Breast epithelium (tissue), 4 donors: ENCODE measurements at regions not wholly inside any gene's neighbourhood (a gene's known extent, or its start where the extent isn't known, plus 50 kb on each side); places are given as distances from the start of the nearest gene placed in this dataset.

Experiments used
- DNase-seq, 2 donors: peaks; one replicate each; pipeline ENCODE4 v3.0.0-alpha.2; 2019; ENCODE audit warnings: low spot score in 2 of 2
- H3K27ac ChIP-seq, 2 donors: fragments of 200-600 bp; sonication (generic) in 1 of 2; one replicate each; pipeline ENCODE4 v1.5.1; 2016 to 2019; ENCODE audit warnings: mild to moderate bottlenecking in 1 of 2
- H3K27me3 ChIP-seq, 2 donors: fragments of 200-600 bp; sonication (generic) in 1 of 2; one replicate each; pipeline versions ENCODE4 v1.5.1 to v1.6.0; 2017 to 2019; ENCODE audit warnings: control low read depth in 1 of 2, mild to moderate bottlenecking in 1 of 2
- H3K36me3 ChIP-seq: fragments of 200-600 bp; one replicate; pipeline ENCODE4 v1.5.1; 2019
- H3K4me1 ChIP-seq, 2 donors: fragments of 200-600 bp; sonication (generic); one replicate each; pipeline ENCODE4 v1.5.1; 2016 to 2019; ENCODE audit warnings: control low read depth in 1 of 2
- H3K4me3 ChIP-seq, 3 donors: fragments of 200-600 bp; sonication (generic); 1 replicate in 2 of 3; 2 replicates in 1 of 3; pipeline ENCODE4 v1.5.1; 2016 to 2019; ENCODE audit warnings: mild to moderate bottlenecking in 3 of 3, moderate library complexity in 2 of 3
- H3K9me3 ChIP-seq, 2 donors: fragments of 200-600 bp; sonication (generic) in 1 of 2; one replicate each; pipeline ENCODE4 v1.5.1; 2016 to 2019; ENCODE audit warnings: control low read depth in 1 of 2
- CTCF ChIP-seq, 3 donors: fragments of 450-650 bp; IDR thresholded peaks; one replicate each; pipeline ENCODE4 v1.5.1; 2016 to 2017; ENCODE audit warnings: antibody characterized with exemption in 3 of 3, mild to moderate bottlenecking in 3 of 3, moderate library complexity in 3 of 3
- POLR2A ChIP-seq: fragments of 450-650 bp; IDR thresholded peaks from one replicate; pipeline ENCODE4 v1.6.1; 2016; ENCODE audit warnings: antibody characterized with exemption, mild to moderate bottlenecking, moderate library complexity
- POLR2AphosphoS5 ChIP-seq, 3 donors: sonication (generic); formaldehyde crosslinking; IDR thresholded peaks; one replicate each; pipeline ENCODE4 v1.6.1; 2017; ENCODE audit warnings: antibody characterized with exemption in 3 of 3
- intact Hi-C: fragments of 100-400 bp; cut with DNase I; formaldehyde crosslinking; loops from one replicate; pipeline ENCODE4 v1.15.1; 2023; ENCODE audit warnings: low total_unique reads

GRCh38 chr12:69123919-69124638 lies 115.3 kb upstream of the CPSF6 start:
- DNase-seq, result no peak
- H3K4me3 ChIP-seq, result no peak overlapping the region
- H3K4me1 ChIP-seq, result no peaks in the 10 kb centered on the region
- intact Hi-C loops, result no loop called here
- H3K36me3 ChIP-seq, result no peaks in the 10 kb centered on the region
- no peaks in the 10 kb centered on the region for H3K27me3 ChIP-seq
- no peaks in the 10 kb centered on the region for H3K9me3 ChIP-seq
- no peak overlapping the region for H3K27ac ChIP-seq
- TF ChIP-seq POLR2A, result no peak
- TF ChIP-seq CTCF (IDR thresholded peaks at IDR 0.05), result no peak
- no peak for TF ChIP-seq POLR2AphosphoS5 (IDR thresholded peaks at IDR 0.05)

DNA sequence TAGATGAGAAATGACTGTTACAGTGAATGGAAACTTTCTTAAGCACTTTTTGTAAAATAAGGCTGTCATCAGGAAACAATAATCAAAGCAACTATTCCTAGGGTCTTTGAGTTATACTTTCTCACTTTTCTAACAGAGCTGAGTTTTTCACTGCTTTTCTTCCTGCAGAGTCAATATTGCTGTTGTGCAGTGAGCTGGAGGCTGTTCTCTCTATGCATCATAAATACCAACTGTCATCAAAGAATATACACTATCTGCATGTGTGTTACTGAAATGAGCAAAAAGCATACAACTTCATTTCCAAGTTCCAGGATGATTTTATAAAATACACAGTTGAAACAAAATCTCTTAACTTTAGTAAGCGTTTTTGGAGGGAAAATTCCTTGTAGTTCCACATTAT lies 110.4 kb upstream of the CPSF6 start:
- intact Hi-C loops, result loop anchor here (5.0 kb wide), 1 partner anchor 1798 kb away; no protein-coding TSS in a partner anchor
- Histone ChIP-seq H3K4me1 (no peaks in the 10 kb centered on the region), H3K27ac (no peak overlapping the region), H3K27me3 (no peaks in the 10 kb centered on the region), H3K36me3 (no peaks in the 10 kb centered on the region), H3K4me3 (no peak overlapping the region), H3K9me3 (no peaks in the 10 kb centered on the region)
- DNase-seq, result no peak
- TF ChIP-seq CTCF (IDR thresholded peaks at IDR 0.05), result no peak
- no peak for TF ChIP-seq POLR2A
- TF ChIP-seq POLR2AphosphoS5 (IDR thresholded peaks at IDR 0.05), result no peak

GRCh38 chr12:69129564-69129963 lies 109.8 kb upstream of the CPSF6 start:
- intact Hi-C loops, result loop anchor here (5.0 kb wide), 1 partner anchor 1798 kb away; no protein-coding TSS in a partner anchor

DNA sequence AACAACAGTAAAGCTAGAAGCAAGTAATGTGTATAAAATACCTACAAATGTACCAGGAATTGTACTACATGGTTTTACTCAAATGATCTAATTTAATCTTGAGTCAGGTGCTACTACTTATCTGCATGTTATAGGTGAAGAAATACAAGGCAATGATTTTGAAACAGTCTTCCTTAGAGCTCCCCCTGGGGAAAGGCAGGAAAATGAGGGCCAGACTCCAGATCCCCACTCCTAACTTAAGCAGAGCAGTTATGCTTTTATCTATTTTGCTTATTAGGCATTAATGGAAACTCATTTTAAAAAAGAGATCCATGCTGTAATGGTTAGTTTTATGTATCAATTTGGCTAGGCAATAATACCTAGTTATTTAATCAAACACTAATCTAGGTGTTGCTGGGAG lies 109.3 kb upstream of the CPSF6 start:
- Histone ChIP-seq H3K27me3 (no peaks in the 10 kb centered on the region), H3K36me3 (no peaks in the 10 kb centered on the region), H3K27ac (no peak overlapping the region), H3K9me3 (no peaks in the 10 kb centered on the region), H3K4me3 (no peak overlapping the region), H3K4me1 (no peaks in the 10 kb centered on the region)
- no peak for DNase-seq
- intact Hi-C loops, result no loop called here
- TF ChIP-seq POLR2AphosphoS5 (IDR thresholded peaks at IDR 0.05), result no peak
- no peak for TF ChIP-seq CTCF (IDR thresholded peaks at IDR 0.05)
- no peak for TF ChIP-seq POLR2A

More at GRCh38 chr12:69129564-69129963, 109.8 kb upstream of the CPSF6 start:
- DNase-seq, result no peak
- Histone ChIP-seq H3K9me3 (no peaks in the 10 kb centered on the region), H3K4me3 (no peak overlapping the region), H3K36me3 (no peaks in the 10 kb centered on the region), H3K27ac (no peak overlapping the region), H3K4me1 (no peaks in the 10 kb centered on the region), H3K27me3 (no peaks in the 10 kb centered on the region)
- TF ChIP-seq POLR2A, result no peak
- TF ChIP-seq POLR2AphosphoS5 (IDR thresholded peaks at IDR 0.05), result no peak
- no peak for TF ChIP-seq CTCF (IDR thresholded peaks at IDR 0.05)

DNA sequence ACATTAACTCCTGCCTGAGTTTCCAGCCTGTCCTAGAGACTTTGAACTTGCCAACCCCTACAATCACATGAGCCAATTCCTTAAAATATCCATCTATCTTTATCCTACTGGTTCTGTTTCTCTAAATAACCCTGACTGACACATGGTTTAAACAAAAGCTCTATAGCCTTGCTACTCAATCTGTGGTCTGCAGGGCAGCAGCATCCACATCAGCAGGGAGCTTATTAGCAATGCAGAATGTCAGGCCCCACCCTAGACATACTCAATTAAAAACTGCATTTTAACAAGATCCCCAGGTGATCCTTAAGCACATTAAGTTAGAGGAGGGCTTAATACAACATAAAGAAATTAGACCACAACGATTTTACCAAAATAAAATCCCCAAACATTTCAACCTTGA lies 108.3 kb upstream of the CPSF6 start:
- no peaks in the 10 kb centered on the region for H3K4me1 ChIP-seq
- H3K9me3 ChIP-seq, result no peaks in the 10 kb centered on the region
- TF ChIP-seq CTCF (IDR thresholded peaks at IDR 0.05), result no peak
- TF ChIP-seq POLR2A, result no peak
- TF ChIP-seq POLR2AphosphoS5 (IDR thresholded peaks at IDR 0.05), result no peak
- H3K27me3 ChIP-seq, result no peaks in the 10 kb centered on the region
- H3K27ac ChIP-seq, result no peak overlapping the region
- intact Hi-C loops, result no loop called here
- no peaks in the 10 kb centered on the region for H3K36me3 ChIP-seq
- H3K4me3 ChIP-seq, result no peak overlapping the region
- no peak for DNase-seq
